HG03565 (cell line): ENCODE measurements at regions not wholly inside any gene's neighbourhood (a gene's known extent, or its start where the extent isn't known, plus 50 kb on each side); places are given as distances from the start of the nearest gene placed in this dataset.
"Not testable (repeated sequence)": the region's sequence is repeated elsewhere in the genome, so short reads cannot be mapped to it uniquely, and the experiment has no call there.

ENCODE experiments used
- ATAC-seq: cut with Tn5 transposase; IDR thresholded peaks from one replicate; pipeline ENCODE4 v1.9.1; 2021; ENCODE audit warnings: mild to moderate bottlenecking, moderate library complexity; ENCODE audit not compliant: unreplicated experiment

DNA sequence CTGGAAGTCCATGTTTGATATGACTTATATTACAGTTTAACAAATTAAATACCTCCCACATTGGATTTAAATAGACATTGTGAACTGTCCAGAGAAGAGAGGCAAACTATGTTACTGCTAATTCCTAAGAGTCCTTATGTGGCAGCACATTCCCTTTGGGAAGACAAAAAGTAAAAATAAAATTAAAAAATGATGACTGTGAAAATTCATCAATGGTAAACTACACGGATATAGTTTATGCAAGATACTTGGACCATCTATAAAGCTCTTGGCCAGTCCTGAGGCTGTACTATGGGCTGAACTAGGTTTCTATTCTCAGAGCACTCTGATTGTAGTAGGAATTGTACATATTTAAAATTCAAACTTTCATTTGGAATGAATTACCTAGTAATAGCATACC lies 206.4 kb downstream of the LRRK2 start:
- no peak for ATAC-seq

DNA sequence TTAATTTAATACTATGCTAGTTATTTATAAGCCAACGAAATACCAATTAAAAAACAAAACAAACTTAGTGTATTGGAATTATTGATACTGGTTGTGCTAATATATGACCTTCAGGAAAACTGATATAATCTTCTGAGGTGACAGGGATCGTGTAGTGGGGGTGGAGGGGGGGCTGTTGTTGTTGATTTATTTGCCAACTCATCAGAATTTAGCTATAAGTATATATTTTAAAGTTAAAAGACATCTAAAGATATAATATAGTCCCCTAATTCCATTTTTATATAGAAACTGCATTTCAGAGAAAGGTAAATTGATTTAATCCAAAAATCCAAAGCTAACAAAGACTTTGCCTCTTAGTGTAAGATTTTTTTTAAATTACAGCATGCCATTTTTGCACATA lies 210.5 kb downstream of the LRRK2 start:
- ATAC-seq = no peak

DNA sequence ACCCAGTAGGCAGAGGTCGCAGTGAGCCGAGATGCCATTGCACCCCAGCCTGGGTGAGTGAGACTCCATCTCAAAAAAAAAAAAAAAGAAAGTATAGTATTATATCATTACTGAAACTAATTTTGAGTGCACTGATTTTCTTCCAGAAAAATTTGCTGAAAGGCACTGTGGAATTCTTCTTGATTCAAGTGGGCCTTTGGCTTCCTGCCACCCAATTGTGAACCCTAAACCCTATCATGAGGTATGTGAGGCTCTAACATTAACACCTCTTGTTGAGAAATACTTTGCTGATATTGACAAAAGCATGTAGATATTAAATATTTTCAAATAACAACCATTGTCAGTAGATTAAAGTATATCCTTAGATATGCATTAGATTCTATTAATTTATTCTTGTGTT lies 211.2 kb downstream of the LRRK2 start:
- ATAC-seq = no peak

DNA sequence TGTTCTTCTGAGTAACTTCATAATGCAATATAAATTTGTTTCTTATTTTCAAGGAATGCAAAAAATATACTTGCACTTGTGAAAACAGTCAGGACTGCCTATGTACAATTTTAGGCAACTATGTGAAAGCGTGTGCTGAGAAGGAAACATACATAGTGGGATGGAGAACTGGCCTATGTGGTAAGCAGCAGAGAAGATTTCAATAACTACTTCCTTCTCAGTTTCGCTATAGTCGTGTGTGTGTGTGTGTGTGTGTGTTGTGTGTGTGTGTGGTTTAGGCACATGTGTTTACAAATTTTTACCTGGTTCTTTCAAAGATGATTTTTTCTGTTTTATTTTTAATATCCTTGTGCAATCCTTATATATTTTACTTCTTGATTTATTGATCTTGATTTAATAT lies 211.8 kb downstream of the LRRK2 start:
- no peak for ATAC-seq

- no peak for ATAC-seq
These were observed 215.1 kb downstream of the LRRK2 start for GRCh38 chr12:40439771-40440492.

GRCh38 chr12:40444174-40444573 lies 219.4 kb downstream of the LRRK2 start:
- ATAC-seq = no peak

- no peak for ATAC-seq
These were observed 221.6 kb downstream of the LRRK2 start for GRCh38 chr12:40446385-40446784.

DNA sequence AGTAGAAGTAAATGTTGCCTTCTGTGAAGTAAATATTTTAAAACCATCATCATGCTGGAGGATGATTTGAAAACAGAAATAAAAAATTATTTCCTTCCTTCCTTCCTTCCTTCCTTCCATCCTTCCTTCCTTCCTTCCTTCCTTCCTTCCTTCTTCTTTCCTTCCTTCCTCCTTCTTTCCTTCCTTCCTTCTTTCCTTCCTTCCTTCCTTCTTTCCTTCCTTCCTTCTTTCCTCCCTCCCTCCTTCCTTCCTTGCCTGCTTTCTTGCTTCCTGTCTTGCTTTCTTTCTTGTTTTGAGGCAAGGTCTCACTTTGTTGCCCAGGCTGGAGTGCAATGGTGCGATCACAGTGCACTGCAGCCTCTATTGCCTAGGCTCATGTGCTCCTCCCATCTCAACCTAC lies 223.7 kb downstream of the LRRK2 start:
- ATAC-seq = not testable (repeated sequence)

- no peak for ATAC-seq
These were observed 226.9 kb downstream of the LRRK2 start for GRCh38 chr12:40451661-40452060.

DNA sequence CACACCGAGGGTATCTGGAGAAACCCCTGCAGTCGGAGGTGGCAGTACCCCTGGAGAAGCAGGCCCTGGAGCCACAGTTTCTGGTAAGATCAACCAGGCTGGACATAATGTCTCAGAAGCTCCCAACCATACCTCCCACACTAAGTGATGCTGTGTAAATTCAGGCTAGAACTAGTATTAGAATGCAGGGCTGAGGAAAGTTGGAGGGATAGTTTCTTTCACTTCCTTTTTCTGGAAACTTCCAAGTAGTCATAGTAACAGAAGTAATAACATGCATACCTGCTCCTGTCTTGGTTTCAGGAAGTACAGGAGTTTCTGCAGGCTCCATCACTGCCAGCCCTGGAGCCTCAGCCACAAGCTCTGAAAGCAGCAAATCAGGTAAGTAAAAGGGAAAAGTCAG lies 228.1 kb upstream of the CNTN1 start:
- ATAC-seq = no peak

GRCh38 chr12:40469736-40470135 lies 222.5 kb upstream of the CNTN1 start:
- ATAC-seq = no peak

DNA sequence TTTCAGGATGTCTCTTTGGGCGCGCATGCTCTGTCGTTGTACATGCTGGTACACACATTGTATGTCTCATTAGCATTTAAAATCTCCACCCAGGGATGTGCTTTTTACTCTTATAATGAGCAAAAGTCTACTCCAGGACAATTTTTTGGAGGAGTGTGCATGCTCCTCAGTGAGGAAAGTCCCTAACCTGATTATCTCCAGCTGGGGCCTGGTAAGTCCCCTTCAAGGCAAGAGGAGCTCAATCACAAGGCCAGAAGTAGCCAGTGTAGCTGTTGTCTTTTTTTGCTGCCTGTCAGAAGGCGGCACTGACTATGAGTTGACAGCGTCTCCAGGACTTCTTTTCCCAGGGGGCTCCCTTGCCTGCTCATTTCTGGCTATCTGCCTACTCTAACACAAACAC lies 218.3 kb upstream of the CNTN1 start:
- ATAC-seq = no peak

DNA sequence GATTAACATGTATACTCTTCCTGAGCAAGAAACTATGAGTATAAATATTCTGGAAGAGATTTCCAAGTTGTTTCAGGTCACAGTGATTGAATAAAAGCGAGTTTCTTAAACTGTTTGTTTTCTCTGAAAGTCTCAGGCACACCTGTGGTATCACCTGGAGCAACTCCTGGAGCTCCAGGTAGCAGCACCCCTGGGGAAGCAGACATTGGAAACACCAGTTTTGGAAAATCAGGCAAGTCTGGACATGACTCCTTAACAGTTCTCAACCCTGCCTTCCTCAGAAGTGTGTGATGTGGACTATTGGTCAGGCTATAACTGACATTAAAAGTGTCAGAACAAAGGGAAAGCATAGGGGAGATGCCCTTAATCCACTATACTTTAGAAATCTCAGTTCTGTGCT lies 217.6 kb upstream of the CNTN1 start:
- ATAC-seq = no peak

DNA sequence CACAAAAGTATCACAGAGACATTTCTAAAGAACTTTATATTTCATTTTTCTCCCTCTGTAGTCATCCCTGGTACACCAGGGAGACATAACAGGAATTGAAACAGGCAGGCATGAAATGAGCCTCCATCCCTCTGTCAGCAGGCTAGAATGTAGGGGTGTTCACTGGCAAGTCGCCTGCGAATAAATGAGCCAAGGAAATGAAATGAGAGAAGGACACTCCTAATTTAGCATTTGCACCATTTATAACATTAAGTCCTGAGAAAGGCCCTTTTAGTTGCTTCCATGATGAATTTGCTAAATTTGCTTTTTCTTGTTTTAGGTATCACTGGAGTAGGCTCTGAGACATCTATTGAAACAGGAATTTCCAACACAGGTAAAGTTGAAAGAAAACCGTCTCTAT lies 192.4 kb upstream of the CNTN1 start:
- no peak for ATAC-seq

GRCh38 chr12:40502322-40502721 lies 189.9 kb upstream of the CNTN1 start:
- ATAC-seq = peak; percentile 61

DNA sequence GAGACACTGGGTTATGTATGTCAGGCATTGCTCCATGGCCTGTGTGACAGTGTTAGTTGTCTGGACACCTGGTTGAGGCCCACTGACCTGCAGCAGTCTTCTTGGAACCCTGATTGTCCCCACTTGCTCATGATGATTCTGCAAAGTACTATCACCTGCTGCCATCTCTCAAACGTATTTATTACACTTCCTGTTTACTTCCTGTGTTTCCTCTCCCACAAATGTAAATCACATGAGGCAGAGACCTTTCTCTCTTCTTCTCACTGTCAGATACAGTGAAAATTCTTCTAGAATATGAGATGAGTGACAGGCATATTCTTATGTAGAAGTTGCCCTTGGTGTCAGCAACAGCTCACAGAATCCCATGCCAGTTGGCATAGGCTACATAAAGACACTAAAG lies 186.9 kb upstream of the CNTN1 start:
- no peak for ATAC-seq

GRCh38 chr12:40508421-40508820 lies 183.8 kb upstream of the CNTN1 start:
- no peak for ATAC-seq

GRCh38 chr12:40511341-40511740 lies 180.9 kb upstream of the CNTN1 start:
- no peak for ATAC-seq

DNA sequence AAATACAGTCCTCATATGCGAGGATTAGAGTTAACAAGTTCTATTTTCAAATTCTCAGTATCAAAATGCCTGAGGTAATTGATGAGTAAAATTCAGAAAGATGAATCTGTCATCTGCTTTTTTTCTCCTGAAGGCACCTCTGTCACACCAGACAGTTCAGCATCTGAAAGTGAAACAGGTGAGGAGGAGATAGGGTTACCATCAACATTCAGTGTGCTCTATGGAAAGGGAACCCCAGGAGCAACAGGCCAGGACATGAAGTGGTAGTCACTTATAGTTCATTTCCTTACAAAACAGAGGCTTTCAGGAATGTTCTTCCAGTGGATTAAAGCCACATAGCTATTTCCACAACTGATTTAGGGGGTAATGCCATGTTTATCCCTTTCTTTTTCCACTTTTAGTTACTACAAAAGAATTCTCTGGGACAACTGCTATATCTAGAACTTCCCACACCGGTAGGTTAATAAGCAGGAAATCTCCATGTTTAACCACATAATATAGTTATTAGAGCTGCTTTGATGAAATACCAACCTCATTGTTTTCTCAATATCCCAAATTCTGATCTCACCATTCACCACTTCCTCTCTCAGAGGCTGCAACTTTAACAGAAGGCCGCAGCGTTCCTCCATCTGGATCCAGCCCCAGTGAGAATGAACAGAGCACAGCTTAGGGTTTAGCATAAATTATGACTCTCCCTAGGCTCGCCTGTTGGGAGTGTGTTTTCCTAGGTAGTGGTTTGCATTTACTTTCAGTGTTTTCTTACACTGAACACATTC lies 177.0 kb upstream of the CNTN1 start:
- ATAC-seq = peak; percentile 74

DNA sequence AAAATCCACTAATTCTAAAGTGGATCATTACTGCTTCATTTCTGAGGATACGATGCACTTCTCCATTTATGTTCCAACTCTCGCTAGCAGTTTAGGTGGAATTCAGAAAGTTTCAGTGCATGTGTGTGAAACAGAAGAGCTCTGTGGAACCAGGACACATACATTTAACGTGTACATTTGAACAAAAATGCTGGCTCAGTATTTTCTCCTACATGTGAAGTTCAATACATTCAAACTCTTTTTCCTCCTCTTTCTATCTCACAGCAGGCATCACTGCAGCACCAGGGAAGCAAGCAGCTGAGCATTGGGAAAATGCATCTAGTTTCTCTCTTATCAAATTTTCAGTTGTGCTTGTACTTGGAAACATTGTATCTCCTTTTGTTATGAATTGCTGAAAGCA lies 169.4 kb upstream of the CNTN1 start:
- ATAC-seq = no peak

- no peak for ATAC-seq
These were observed 167.2 kb upstream of the CNTN1 start for GRCh38 chr12:40525054-40525453.

- ATAC-seq = no peak
These were observed 157.4 kb upstream of the CNTN1 start for GRCh38 chr12:40534828-40535227.

- no peak for ATAC-seq
These were observed 140.8 kb upstream of the CNTN1 start for GRCh38 chr12:40551466-40551865.
